Heart left ventricle (tissue), 16 donors: ENCODE measurements at regions not wholly inside any gene's neighbourhood (a gene's known extent, or its start where the extent isn't known, plus 50 kb on each side); places are given as distances from the start of the nearest gene placed in this dataset.

Experiments used
- ATAC-seq, 4 donors: fragments of 200-7000 bp; cut with Tn5 transposase; one replicate each; pipeline ENCODE4 v1.9.1; 2020 to 2022; ENCODE audit warnings: moderate library complexity in 4 of 4, mild to moderate bottlenecking in 3 of 4, moderate number of reproducible peaks in 1 of 4
- DNase-seq, 5 donors: peaks; one replicate each; pipeline ENCODE4 v3.0.0-alpha.2; 2020
- H3K27ac ChIP-seq, 12 donors: fragments of 200-600 bp; sonication (generic) in 4 of 12; one replicate each; pipeline versions ENCODE4 v1.5.0 to v1.8.0; 2016 to 2022; ENCODE audit warnings: mild to moderate bottlenecking in 2 of 12
- H3K27me3 ChIP-seq, 9 donors: fragments of 200-600 bp; sonication (generic) in 2 of 9; one replicate each; pipeline versions ENCODE4 v1.5.1 to v1.8.0; 2016 to 2022; ENCODE audit warnings: mild to moderate bottlenecking in 3 of 9
- H3K36me3 ChIP-seq, 9 donors: fragments of 200-600 bp; sonication (generic) in 2 of 9; one replicate each; pipeline versions ENCODE4 v1.5.0 to v1.8.0; 2018 to 2022; ENCODE audit warnings: mild to moderate bottlenecking in 2 of 9
- H3K4me1 ChIP-seq, 12 donors: fragments of 200-600 bp; sonication (generic) in 4 of 12; one replicate each; pipeline versions ENCODE4 v1.5.0 to v1.8.0; 2016 to 2022; ENCODE audit warnings: mild to moderate bottlenecking in 3 of 12
- H3K4me3 ChIP-seq, 12 donors: fragments of 200-600 bp; sonication (generic) in 4 of 12; one replicate each; pipeline versions ENCODE4 v1.5.0 to v1.8.0; 2017 to 2022; ENCODE audit warnings: mild to moderate bottlenecking in 9 of 12, moderate library complexity in 4 of 12
- H3K9me3 ChIP-seq, 12 donors: fragments of 200-600 bp; sonication (generic) in 4 of 12; one replicate each; pipeline versions ENCODE4 v1.5.0 to v1.8.0; 2016 to 2022; ENCODE audit warnings: mild to moderate bottlenecking in 1 of 12
- POLR2A ChIP-seq, 2 donors: fragments of 450-650 bp; IDR thresholded peaks; one replicate each; pipeline ENCODE4 v1.6.1; 2017; ENCODE audit warnings: antibody characterized with exemption in 2 of 2, mild to moderate bottlenecking in 2 of 2, moderate library complexity in 2 of 2
- WGBS, 4 donors: extraction: QIAGEN DNeasy Blood & Tissue Kit in 2 of 4; methylation state at CpG; one replicate each; pipeline versions ENCODE4 v1.1.5 to v1.1.7; 2013 to 2018; 5-methylcytosine and 5-hydroxymethylcytosine counted together
- intact Hi-C, 10 donors: fragments of 100-400 bp; cut with DNase I; formaldehyde crosslinking; loops; one replicate each; pipeline versions ENCODE4 v1.11.1 to v1.14.2; 2022
- TF ChIP-seq, protein P1 (sequence below), 12 donors: fragments of 200-600 bp; sonication (generic) in 4 of 12; IDR thresholded peaks; one replicate each; pipeline versions ENCODE4 v1.5.0 to v1.8.0; 2018 to 2022; ENCODE audit warnings: antibody characterized with exemption in 12 of 12, mild to moderate bottlenecking in 5 of 12
- donor health status: ischemic (EF 13 %, LVEDD 7.1; RV severe dilation, severe dysfunction).
- donor health status: healthy with polysubstance abuse.
- donor health status: DM: no; HTN: yes; CAD: no.
- donor health status: DM: no; HTN: no; CAD: no.
- donor health status: ischemic (EF 25% LVEDD 6.9; RV normal size, moderate dysfunction).
- donor health status: ischemic (EF 25% LVEDD 5.7; RV mildly dilated, moderate dysfunction).
- donor health status: healthy.
- donor health status: DM: yes; HTN: yes; CAD: no.
- donor health status: ischemic (EF 35%, LVEDD 5.7; RV mildly dilated, moderate dysfunction).
- donor health status: nonischemic (EF 11% LVEDD 7.7; RV severe dilation, severe dysfunction).
- donor health status: DM: yes; HTN: yes; CAD: no.
- donor health status: PGD.
- donor health status: ischemic (EF 29% LVEDD 5.4; RV normal size, mild dysfunction).
- donor health status: nonischemic (EF 23%, LVEDD 6.1; RV moderate dilation, normal function).

DNA sequence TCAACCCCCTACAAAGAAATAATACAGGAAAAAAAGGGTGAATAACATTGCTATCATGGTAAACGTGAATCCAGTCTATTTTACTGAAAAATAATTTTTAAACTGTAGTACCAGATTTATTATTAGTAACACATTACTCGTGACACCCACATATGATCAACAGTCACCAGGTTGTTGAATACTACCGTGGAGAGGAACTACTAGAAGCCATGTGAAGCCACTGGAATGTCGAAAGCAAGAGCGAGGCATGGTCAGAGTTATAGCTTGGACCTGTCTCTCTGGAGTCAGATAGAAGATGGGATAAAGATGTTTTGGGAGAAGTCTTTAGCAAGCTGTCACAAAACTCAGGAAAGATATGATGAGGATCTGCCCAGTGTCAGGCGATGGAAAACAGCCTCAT is 63.2 kb upstream of the EPB41L3 start:
- no peak overlapping the region for H3K27ac ChIP-seq
- no peak for TF ChIP-seq POLR2A (IDR thresholded peaks at IDR 0.05)
- TF ChIP-seq, protein P1, sequence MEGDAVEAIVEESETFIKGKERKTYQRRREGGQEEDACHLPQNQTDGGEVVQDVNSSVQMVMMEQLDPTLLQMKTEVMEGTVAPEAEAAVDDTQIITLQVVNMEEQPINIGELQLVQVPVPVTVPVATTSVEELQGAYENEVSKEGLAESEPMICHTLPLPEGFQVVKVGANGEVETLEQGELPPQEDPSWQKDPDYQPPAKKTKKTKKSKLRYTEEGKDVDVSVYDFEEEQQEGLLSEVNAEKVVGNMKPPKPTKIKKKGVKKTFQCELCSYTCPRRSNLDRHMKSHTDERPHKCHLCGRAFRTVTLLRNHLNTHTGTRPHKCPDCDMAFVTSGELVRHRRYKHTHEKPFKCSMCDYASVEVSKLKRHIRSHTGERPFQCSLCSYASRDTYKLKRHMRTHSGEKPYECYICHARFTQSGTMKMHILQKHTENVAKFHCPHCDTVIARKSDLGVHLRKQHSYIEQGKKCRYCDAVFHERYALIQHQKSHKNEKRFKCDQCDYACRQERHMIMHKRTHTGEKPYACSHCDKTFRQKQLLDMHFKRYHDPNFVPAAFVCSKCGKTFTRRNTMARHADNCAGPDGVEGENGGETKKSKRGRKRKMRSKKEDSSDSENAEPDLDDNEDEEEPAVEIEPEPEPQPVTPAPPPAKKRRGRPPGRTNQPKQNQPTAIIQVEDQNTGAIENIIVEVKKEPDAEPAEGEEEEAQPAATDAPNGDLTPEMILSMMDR (IDR thresholded peaks at IDR 0.05), result no peak
- no peak overlapping the region for H3K4me3 ChIP-seq
- H3K9me3 ChIP-seq, result no peaks in the 10 kb centered on the region
- ATAC-seq (no peak), DNase-seq (no peak)
- H3K36me3 ChIP-seq, result no peaks in the 10 kb centered on the region
- no peaks in the 10 kb centered on the region for H3K4me1 ChIP-seq
- H3K27me3 ChIP-seq, result no peaks in the 10 kb centered on the region
- WGBS, 4 donors, result 67 to 80% (median 71%) methylated on average over 6 of the region's 6 CpGs
- intact Hi-C loops, result loop anchor here in 2 of 10 donors (10.0 kb wide), 2 partner anchors 238 to 488 kb away; no protein-coding TSS in a partner anchor

DNA sequence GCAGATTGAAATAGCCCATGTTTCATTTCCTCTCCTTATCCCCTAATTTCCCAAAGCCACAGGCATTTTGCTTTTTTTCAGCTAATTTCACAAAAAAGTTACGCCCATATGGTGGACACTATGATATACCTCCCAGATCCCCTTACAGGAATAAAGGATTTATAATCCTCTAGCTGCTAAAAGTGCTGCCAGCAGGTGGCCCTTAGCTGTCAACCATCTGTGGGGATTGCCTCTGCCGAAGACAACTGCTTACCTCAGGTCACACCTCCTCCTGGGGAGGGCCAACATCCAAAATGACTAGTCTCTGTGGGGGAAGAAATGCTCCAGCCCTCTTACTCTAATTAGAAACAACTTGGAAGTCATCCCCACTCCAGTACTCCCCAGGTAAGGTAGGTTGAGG is 61.0 kb upstream of the EPB41L3 start:
- Histone ChIP-seq H3K36me3 (no peaks in the 10 kb centered on the region), H3K27me3 (no peaks in the 10 kb centered on the region), H3K9me3 (no peaks in the 10 kb centered on the region), H3K4me3 (no peak overlapping the region), H3K4me1 (peaks cover 0 to 4% (median 0%) of the 10 kb centered on the region in 12 donors), H3K27ac (no peak overlapping the region)
- 65 to 76% (median 70%) methylated on average over 2 of the region's 2 CpGs for WGBS, 4 donors
- TF ChIP-seq, protein P1 (IDR thresholded peaks at IDR 0.05), result no peak
- TF ChIP-seq POLR2A (IDR thresholded peaks at IDR 0.05), result no peak
- no peak for DNase-seq
- intact Hi-C loops, result loop anchor here in 5 of 10 donors (5.0 to 10.0 kb wide), 5 partner anchors 233 to 878 kb away; no protein-coding TSS in a partner anchor
- ATAC-seq, result no peak

DNA sequence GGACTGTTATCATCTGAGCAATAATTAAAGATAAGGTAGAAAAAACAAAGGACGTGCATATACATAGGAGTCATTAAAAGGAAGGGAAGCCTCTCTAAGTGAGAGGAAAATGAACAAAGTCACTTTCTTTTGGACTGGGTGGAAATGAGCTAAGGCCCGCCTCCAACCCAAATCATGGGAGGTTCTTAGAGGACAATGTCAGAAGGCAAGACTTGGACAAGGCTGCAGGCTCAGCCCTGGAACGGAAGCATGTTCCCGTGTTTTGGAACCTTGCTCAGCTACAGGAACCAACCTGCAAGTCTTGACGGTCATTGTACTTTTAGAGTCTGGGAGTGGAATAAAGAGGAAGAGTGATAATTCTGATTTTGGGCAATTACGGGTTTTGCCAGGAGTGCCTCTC is 59.4 kb upstream of the EPB41L3 start:
- Histone ChIP-seq H3K4me3 (no peak overlapping the region), H3K36me3 (no peaks in the 10 kb centered on the region), H3K27me3 (no peaks in the 10 kb centered on the region), H3K27ac (no peak overlapping the region), H3K9me3 (no peaks in the 10 kb centered on the region), H3K4me1 (peaks cover 0 to 4% (median 0%) of the 10 kb centered on the region in 12 donors)
- ATAC-seq, result no peak
- 72 to 78% (median 75%) methylated on average over 6 of the region's 6 CpGs for WGBS, 4 donors
- DNase-seq, result no peak
- TF ChIP-seq, protein P1 (IDR thresholded peaks at IDR 0.05), result no peak
- no peak for TF ChIP-seq POLR2A (IDR thresholded peaks at IDR 0.05)
- intact Hi-C loops, result loop anchor here in 5 of 10 donors (5.0 to 10.0 kb wide), 5 partner anchors 234 to 879 kb away; no protein-coding TSS in a partner anchor

DNA sequence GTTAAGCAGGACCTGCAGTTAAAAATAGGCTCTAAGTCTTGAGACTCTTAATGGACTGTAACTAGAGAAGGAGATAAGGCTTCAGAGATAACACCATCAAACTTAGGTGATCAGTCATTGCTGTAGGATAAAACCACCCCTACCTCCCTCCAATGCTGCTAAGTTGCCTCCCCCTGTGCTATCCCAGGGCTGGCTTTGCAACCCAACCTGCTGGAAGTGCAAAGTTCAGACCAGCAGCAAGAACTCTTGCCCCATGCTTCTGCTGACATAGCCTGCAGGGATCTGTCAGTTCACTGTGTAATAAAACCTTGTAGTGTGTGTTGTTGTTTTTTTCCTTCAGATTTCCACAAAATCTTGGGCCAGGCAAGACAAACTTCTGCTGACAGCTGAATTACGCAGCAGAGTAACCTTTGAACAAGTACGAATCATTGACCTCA is 57.4 kb upstream of the EPB41L3 start:
- ATAC-seq, result no peak
- intact Hi-C loops, result loop anchor here in 5 of 10 donors (5.0 to 10.0 kb wide), 5 partner anchors 236 to 881 kb away; no protein-coding TSS in a partner anchor
- H3K4me1 ChIP-seq, result peaks cover 0 to 4% (median 0%) of the 10 kb centered on the region in 12 donors
- H3K4me3 ChIP-seq, result no peak overlapping the region
- H3K9me3 ChIP-seq, result no peaks in the 10 kb centered on the region
- no peaks in the 10 kb centered on the region for H3K36me3 ChIP-seq
- no peak overlapping the region for H3K27ac ChIP-seq
- H3K27me3 ChIP-seq, result no peaks in the 10 kb centered on the region
- TF ChIP-seq POLR2A (IDR thresholded peaks at IDR 0.05), result no peak
- 83 to 89% (median 87%) methylated on average over 2 of the region's 2 CpGs for WGBS, 4 donors
- DNase-seq, result no peak
